T-cell (primary cell): ENCODE measurements at regions not wholly inside any gene's neighbourhood (a gene's known extent, or its start where the extent isn't known, plus 50 kb on each side); places are given as distances from the start of the nearest gene placed in this dataset.

Source experiments
- ATAC-seq, 4 experiments: fragments of 200-7000 bp in 3 of 4; fragments of 150-1000 bp in 1 of 4; cut with Tn5 transposase; replicated peaks in 1 of 4; 1 replicate in 3 of 4; 2 replicates in 1 of 4; pipeline ENCODE4 v1.10.0; 2021; ENCODE audit warnings: moderate library complexity in 3 of 4, mild to moderate bottlenecking in 2 of 4, moderate number of reproducible peaks in 1 of 4
- CTCF ChIA-PET, 2 donors: fragments of 300-600 bp; sonication (Branson Sonifier 250); formaldehyde crosslinking; loops; one replicate each; lab custom pipeline; 2022; ENCODE audit warnings: antibody characterized with exemption in 2 of 2; lab: Charles Lee
- POLR2A ChIA-PET, 2 donors: fragments of 300-600 bp; sonication (Branson Sonifier 250); formaldehyde crosslinking; loops; one replicate each; lab custom pipeline; 2022; ENCODE audit warnings: antibody characterized with exemption in 2 of 2; lab: Charles Lee
- DNase-seq, 35 experiments: peaks; one replicate each; pipeline versions ENCODE4 v3.0.0 to v3.0.0-alpha.2; 2013 to 2023
- H3K27ac ChIP-seq: one replicate; pipeline ENCODE4 v1.5.1; 2013; ENCODE audit warnings: low read length
- H3K27me3 ChIP-seq, 2 experiments: replicated peaks in 1 of 2; 1 replicate in 1 of 2; 2 replicates in 1 of 2; pipeline versions ENCODE4 v1.6.1 to v1.7.0; 2013; ENCODE audit warnings: low read length in 1 of 2, mixed read lengths in 1 of 2; ENCODE audit not compliant: control insufficient read depth in 2 of 2, insufficient read depth in 2 of 2; ENCODE audit errors: extremely low read depth in 1 of 2
- H3K36me3 ChIP-seq, 2 donors: 1 replicate in 1 of 2; 2 replicates in 1 of 2; pipeline versions ENCODE4 v1.6.1 to v1.7.0; 2013; ENCODE audit warnings: low read length in 1 of 2; ENCODE audit not compliant: control insufficient read depth in 2 of 2, insufficient read depth in 1 of 2; ENCODE audit errors: extremely low read depth in 1 of 2
- H3K4me1 ChIP-seq, 2 experiments: 1 replicate in 1 of 2; 2 replicates in 1 of 2; pipeline versions ENCODE4 v1.6.1 to v1.7.0; 2013; ENCODE audit warnings: low read length in 2 of 2, mixed read lengths in 1 of 2; ENCODE audit not compliant: insufficient read depth in 2 of 2, control insufficient read depth in 1 of 2; ENCODE audit errors: extremely low read depth in 1 of 2
- H3K4me3 ChIP-seq, 2 donors: 1 replicate in 1 of 2; 2 replicates in 1 of 2; pipeline versions ENCODE4 v1.5.1 to v1.7.0; 2013; ENCODE audit warnings: mild to moderate bottlenecking in 2 of 2, low read length in 1 of 2, moderate library complexity in 1 of 2; ENCODE audit not compliant: control insufficient read depth in 1 of 2; ENCODE audit errors: extremely low read depth in 1 of 2
- H3K9me3 ChIP-seq: 2 replicates; pipeline ENCODE4 v1.7.0; 2013
- H3K27ac Mint-ChIP-seq, 2 donors: one replicate each; pipeline ENCODE4 v1.8.0; 2020 to 2021; ENCODE audit warnings: mild to moderate bottlenecking in 2 of 2, mixed read lengths in 2 of 2
- H3K27me3 Mint-ChIP-seq, 2 donors: one replicate each; pipeline ENCODE4 v1.8.0; 2021 to 2022; ENCODE audit warnings: mixed read lengths in 2 of 2
- H3K36me3 Mint-ChIP-seq: one replicate; pipeline ENCODE4 v1.8.0; 2021; ENCODE audit warnings: mixed read lengths
- H3K4me1 Mint-ChIP-seq, 3 donors: one replicate each; pipeline ENCODE4 v1.8.0; 2020 to 2022; ENCODE audit warnings: mixed read lengths in 3 of 3, mild to moderate bottlenecking in 1 of 3
- H3K4me3 Mint-ChIP-seq, 3 donors: one replicate each; pipeline ENCODE4 v1.8.0; 2020 to 2022; ENCODE audit warnings: mild to moderate bottlenecking in 3 of 3, mixed read lengths in 3 of 3, moderate library complexity in 3 of 3
- H3K9me3 Mint-ChIP-seq, 3 donors: one replicate each; pipeline ENCODE4 v1.8.0; 2020 to 2022; ENCODE audit warnings: mixed read lengths in 3 of 3
- WGBS: methylation state at CpG from one replicate; pipeline ENCODE4 v1.1.5; 2013; ENCODE audit warnings: missing lambda C conversion rate; ENCODE audit not compliant: insufficient coverage; 5-methylcytosine and 5-hydroxymethylcytosine counted together

- 90% methylated on average over 4 of the region's 11 CpGs for WGBS
- H3K36me3 ChIP-seq, result no peaks in the 10 kb centered on the region
- CTCF ChIA-PET, result no interaction called here
- Mint-ChIP-seq H3K27ac (no peak overlapping the region), H3K27me3 (peaks cover under 1 to 7% of the 10 kb centered on the region in 2 donors), H3K36me3 (no peaks in the 10 kb centered on the region), H3K4me1 (peaks cover 7 to 11% (median 9%) of the 10 kb centered on the region in 3 donors), H3K9me3 (no peaks in the 10 kb centered on the region), H3K4me3 (no peak overlapping the region)
- POLR2A ChIA-PET, result interaction anchor here in 1 of 2 donors (0.6 kb wide), 1 partner anchor 10 kb away, joined by 3 read pairs; no protein-coding TSS in a partner anchor
- H3K27ac ChIP-seq, result no peak overlapping the region
- no peak for DNase-seq
- no peak for ATAC-seq
- peaks cover 0 to 21% of the 10 kb centered on the region in 2 experiments for H3K27me3 ChIP-seq
- H3K4me3 ChIP-seq, result no peak overlapping the region
- no peaks in the 10 kb centered on the region for H3K9me3 ChIP-seq
- H3K4me1 ChIP-seq, result peaks cover 0 to 11% of the 10 kb centered on the region in 2 experiments
Observed at GRCh38 chr12:131589221-131589897, 121.5 kb upstream of the SFSWAP start.

- Histone ChIP-seq H3K4me3 (no peak overlapping the region), H3K4me1 (peaks cover 0 to 11% of the 10 kb centered on the region in 2 experiments), H3K9me3 (no peaks in the 10 kb centered on the region), H3K36me3 (no peaks in the 10 kb centered on the region), H3K27ac (no peak overlapping the region), H3K27me3 (peaks cover 0 to 17% of the 10 kb centered on the region in 2 experiments)
- POLR2A ChIA-PET, result interaction anchor here in 1 of 2 donors (0.6 kb wide), 1 partner anchor 9 kb away, joined by 3 read pairs; no protein-coding TSS in a partner anchor
- CTCF ChIA-PET, result no interaction called here
- Mint-ChIP-seq H3K27ac (no peak overlapping the region), H3K27me3 (peaks cover 0 to 4% of the 10 kb centered on the region in 2 donors), H3K4me1 (peaks cover 7 to 11% (median 9%) of the 10 kb centered on the region in 3 donors), H3K4me3 (no peak overlapping the region), H3K36me3 (no peaks in the 10 kb centered on the region), H3K9me3 (no peaks in the 10 kb centered on the region)
- no peak for ATAC-seq
- DNase-seq, result no peak
Observed at GRCh38 chr12:131589966-131590365, 120.9 kb upstream of the SFSWAP start.

DNA sequence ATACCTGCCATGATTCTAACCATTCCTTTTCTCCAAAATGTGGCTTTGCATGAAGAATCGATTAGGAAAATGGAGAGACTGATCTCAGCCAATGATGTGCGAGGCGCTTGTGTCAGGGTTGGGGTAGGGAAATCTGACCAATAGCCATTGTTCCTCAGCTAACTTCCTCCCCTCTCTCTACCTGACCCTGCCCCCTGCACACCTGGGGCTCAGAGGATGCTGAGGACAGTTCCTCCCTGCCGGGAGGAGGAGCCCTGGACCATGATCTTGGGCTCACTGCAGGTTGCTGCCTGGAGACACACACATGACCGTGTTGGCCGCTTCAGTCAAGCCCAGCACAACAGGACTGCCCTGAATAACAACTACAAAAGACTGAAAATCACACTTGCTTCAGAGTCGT, 119.8 kb upstream of the SFSWAP start:
- no peaks in the 10 kb centered on the region for H3K9me3 Mint-ChIP-seq
- H3K27ac Mint-ChIP-seq, result no peak overlapping the region
- WGBS, result 80% methylated on average over 4 of the region's 7 CpGs
- Histone ChIP-seq H3K27me3 (peaks cover 0 to 10% of the 10 kb centered on the region in 2 experiments), H3K4me3 (no peak overlapping the region), H3K4me1 (peaks cover 0 to 11% of the 10 kb centered on the region in 2 experiments), H3K27ac (no peak overlapping the region), H3K36me3 (no peaks in the 10 kb centered on the region), H3K9me3 (no peaks in the 10 kb centered on the region)
- DNase-seq (no peak), ATAC-seq (no peak)
- H3K4me3 Mint-ChIP-seq, result no peak overlapping the region
- CTCF ChIA-PET, result no interaction called here
- H3K36me3 Mint-ChIP-seq, result no peaks in the 10 kb centered on the region
- POLR2A ChIA-PET, result interaction anchor here in 1 of 2 donors (0.5 kb wide), 1 partner anchor 227 kb away, joined by 4 read pairs; no protein-coding TSS in a partner anchor
- H3K4me1 Mint-ChIP-seq, result peaks cover 7 to 11% (median 9%) of the 10 kb centered on the region in 3 donors
- H3K27me3 Mint-ChIP-seq, result no peaks in the 10 kb centered on the region

GRCh38 chr12:131591714-131592709, 118.9 kb upstream of the SFSWAP start:
- ChIA-PET CTCF (no interaction called here), POLR2A (interaction anchor here in 1 of 2 donors (0.5 to 0.6 kb wide), 2 partner anchors 226 to 329 kb away, joined by 4 to 6 read pairs; no protein-coding TSS in a partner anchor)
- Mint-ChIP-seq H3K27ac (peak overlapping the region in 1 of 2 donors; percentile 1), H3K4me3 (no peak overlapping the region), H3K9me3 (no peaks in the 10 kb centered on the region), H3K36me3 (no peaks in the 10 kb centered on the region), H3K4me1 (peaks cover 7 to 11% (median 9%) of the 10 kb centered on the region in 3 donors), H3K27me3 (no peaks in the 10 kb centered on the region)
- Histone ChIP-seq H3K27me3 (peaks cover 0 to 2% of the 10 kb centered on the region in 2 experiments), H3K36me3 (no peaks in the 10 kb centered on the region), H3K4me3 (no peak overlapping the region), H3K9me3 (no peaks in the 10 kb centered on the region), H3K4me1 (peaks cover 0 to 11% of the 10 kb centered on the region in 2 experiments), H3K27ac (no peak overlapping the region)
- 95% methylated on average over 36 of the region's 42 CpGs for WGBS
- DNase-seq (no peak), ATAC-seq (no peak)

DNA sequence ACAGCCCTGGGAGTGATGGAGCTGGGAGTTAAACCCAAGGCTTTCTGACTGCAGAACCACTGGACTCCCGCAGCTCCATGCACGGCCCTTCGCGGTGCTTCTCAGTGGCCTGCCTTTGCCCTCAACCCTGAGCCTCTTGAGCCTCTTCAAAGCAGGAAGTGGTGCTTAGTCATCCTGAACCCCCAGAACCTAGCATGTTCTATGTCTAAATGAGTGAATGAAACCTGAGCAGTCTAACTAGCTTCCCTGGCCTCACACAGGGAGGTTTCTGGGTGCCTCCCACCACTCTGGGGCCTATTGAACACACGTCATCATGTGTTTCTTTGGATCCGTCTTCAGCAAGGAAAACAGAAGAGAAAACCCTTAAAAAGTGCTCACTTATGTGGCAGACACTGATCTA, 117.9 kb upstream of the SFSWAP start:
- Histone ChIP-seq H3K36me3 (no peaks in the 10 kb centered on the region), H3K27me3 (no peaks in the 10 kb centered on the region), H3K27ac (no peak overlapping the region), H3K4me1 (peaks cover 0 to 11% of the 10 kb centered on the region in 2 experiments), H3K4me3 (no peak overlapping the region), H3K9me3 (no peaks in the 10 kb centered on the region)
- peak in 2 of 4 experiments; percentile 76 to 80 for ATAC-seq
- DNase-seq, result peak in 1 of 35 experiments; percentile 10
- H3K27ac Mint-ChIP-seq, result peak overlapping the region; percentile 1 to 72
- peaks cover 7 to 11% (median 9%) of the 10 kb centered on the region in 3 donors for H3K4me1 Mint-ChIP-seq
- WGBS, result 0% methylated on average over 1 of the region's 6 CpGs
- POLR2A ChIA-PET, result interaction anchor here in 1 of 2 donors (0.6 kb wide), 1 partner anchor 330 kb away, joined by 6 read pairs; no protein-coding TSS in a partner anchor
- CTCF ChIA-PET, result no interaction called here
- no peaks in the 10 kb centered on the region for H3K36me3 Mint-ChIP-seq
- no peaks in the 10 kb centered on the region for H3K9me3 Mint-ChIP-seq
- H3K27me3 Mint-ChIP-seq, result no peaks in the 10 kb centered on the region
- no peak overlapping the region for H3K4me3 Mint-ChIP-seq

GRCh38 chr12:131593406-131593805, 117.5 kb upstream of the SFSWAP start:
- Histone ChIP-seq H3K4me3 (no peak overlapping the region), H3K27me3 (no peaks in the 10 kb centered on the region), H3K27ac (no peak overlapping the region), H3K36me3 (no peaks in the 10 kb centered on the region), H3K4me1 (peaks cover 0 to 11% of the 10 kb centered on the region in 2 experiments), H3K9me3 (no peaks in the 10 kb centered on the region)
- Mint-ChIP-seq H3K36me3 (no peaks in the 10 kb centered on the region), H3K9me3 (no peaks in the 10 kb centered on the region), H3K4me3 (no peak overlapping the region), H3K27me3 (no peaks in the 10 kb centered on the region), H3K4me1 (peaks cover 7 to 11% (median 9%) of the 10 kb centered on the region in 3 donors), H3K27ac (no peak overlapping the region)
- no peak for ATAC-seq
- no peak for DNase-seq
- ChIA-PET CTCF (no interaction called here), POLR2A (no interaction called here)
- no CpG with 5 or more reads among the region's 3 CpGs for WGBS
